HepG2 (cell line): ENCODE measurements at regions not wholly inside any gene's neighbourhood (a gene's known extent, or its start where the extent isn't known, plus 50 kb on each side); places are given as distances from the start of the nearest gene placed in this dataset.

Experiments
- AKNA ChIP-seq: sonication (generic); formaldehyde crosslinking; IDR thresholded peaks from 2 replicates; pipeline ENCODE4 v1.4.0; 2020; ENCODE audit warnings: missing genetic modification reagents, borderline replicate concordance
- DMAP1 ChIP-seq: IDR thresholded peaks from 2 replicates; pipeline ENCODE4 v1.6.1; 2016
- FIP1L1 ChIP-seq: fragments of 200-400 bp; formaldehyde crosslinking; IDR thresholded peaks from 2 replicates; pipeline ENCODE4 v1.6.1; 2018; ENCODE audit warnings: low read depth, mild to moderate bottlenecking, low read length, moderate library complexity, borderline replicate concordance; ENCODE audit not compliant: insufficient read depth
- FOXC1 ChIP-seq: sonication (generic); formaldehyde crosslinking; IDR thresholded peaks from 2 replicates; pipeline ENCODE4 v1.8.0; 2022; ENCODE audit warnings: mild to moderate bottlenecking, missing genetic modification reagents, borderline replicate concordance
- HNF1A ChIP-seq, 2 experiments: sonication (generic) in 1 of 2; formaldehyde crosslinking in 1 of 2; IDR thresholded peaks; 2 replicates each; pipeline versions ENCODE4 v1.4.0 to v1.6.1; 2016 to 2020; ENCODE audit warnings: borderline replicate concordance in 1 of 2, low read depth in 1 of 2, mild to moderate bottlenecking in 1 of 2, missing genetic modification reagents in 1 of 2
- SIN3A ChIP-seq: IDR thresholded peaks from 2 replicates; pipeline ENCODE4 v1.6.1; 2011; ENCODE audit warnings: low read depth, mild to moderate bottlenecking, control low read depth, low read length, borderline replicate concordance
- TRIM24 ChIP-seq: sonication (generic); formaldehyde crosslinking; IDR thresholded peaks from 2 replicates; pipeline ENCODE4 v1.8.0; 2022; ENCODE audit warnings: mild to moderate bottlenecking, missing genetic modification reagents
- TF ChIP-seq, protein P1 (sequence below): sonication (generic); formaldehyde crosslinking; conservative IDR thresholded peaks from 2 replicates; pipeline ENCODE4 v1.4.0; 2020; ENCODE audit warnings: missing genetic modification reagents

DNA sequence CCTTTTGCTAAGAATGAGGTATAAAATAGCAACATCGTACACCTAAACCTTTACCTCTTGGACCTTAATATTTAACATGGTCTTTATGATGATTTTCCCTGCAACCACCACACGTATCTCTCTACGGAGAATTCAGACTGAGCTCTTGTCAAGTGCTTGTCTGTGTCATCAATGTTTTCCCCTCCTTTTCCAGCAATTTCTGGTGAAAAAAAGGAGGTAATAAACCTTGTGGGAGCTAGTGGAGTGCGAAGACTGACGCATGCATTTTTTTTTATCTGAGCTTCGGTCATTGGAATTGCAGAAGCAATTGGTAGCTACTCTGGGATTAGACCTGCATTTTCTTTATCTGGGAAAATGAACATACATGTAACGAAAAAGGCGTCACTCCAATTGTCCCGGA is 527.6 kb downstream of the TMEM114 start (continued):
- TF ChIP-seq AKNA = no peak
- no peak for TF ChIP-seq FIP1L1
- TF ChIP-seq SIN3A = no peak
- no peak for TF ChIP-seq HNF1A (IDR thresholded peaks at IDR 0.05; ENCODE audit: low read depth)
- TF ChIP-seq HNF1A (CRISPR knock-in tag; IDR thresholded peaks at IDR 0.05; ENCODE audit: borderline replicate concordance) = no peak
- TF ChIP-seq DMAP1 (CRISPR knock-in tag) = no peak
- no peak for TF ChIP-seq TRIM24
- TF ChIP-seq, protein P1, sequence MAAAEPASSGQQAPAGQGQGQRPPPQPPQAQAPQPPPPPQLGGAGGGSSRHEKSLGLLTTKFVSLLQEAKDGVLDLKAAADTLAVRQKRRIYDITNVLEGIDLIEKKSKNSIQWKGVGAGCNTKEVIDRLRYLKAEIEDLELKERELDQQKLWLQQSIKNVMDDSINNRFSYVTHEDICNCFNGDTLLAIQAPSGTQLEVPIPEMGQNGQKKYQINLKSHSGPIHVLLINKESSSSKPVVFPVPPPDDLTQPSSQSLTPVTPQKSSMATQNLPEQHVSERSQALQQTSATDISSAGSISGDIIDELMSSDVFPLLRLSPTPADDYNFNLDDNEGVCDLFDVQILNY (CRISPR knock-in tag) = no peak
- TF ChIP-seq FOXC1 (CRISPR knock-in tag) = no peak
- TF ChIP-seq, all 625 proteins: peak for 0
